HG03457 (cell line): ENCODE measurements at regions not wholly inside any gene's neighbourhood (a gene's known extent, or its start where the extent isn't known, plus 50 kb on each side); places are given as distances from the start of the nearest gene placed in this dataset.

ENCODE experiments used
- ATAC-seq: cut with Tn5 transposase; IDR thresholded peaks from one replicate; pipeline ENCODE4 v1.9.1; 2021; ENCODE audit warnings: moderate number of reproducible peaks; ENCODE audit not compliant: unreplicated experiment

DNA sequence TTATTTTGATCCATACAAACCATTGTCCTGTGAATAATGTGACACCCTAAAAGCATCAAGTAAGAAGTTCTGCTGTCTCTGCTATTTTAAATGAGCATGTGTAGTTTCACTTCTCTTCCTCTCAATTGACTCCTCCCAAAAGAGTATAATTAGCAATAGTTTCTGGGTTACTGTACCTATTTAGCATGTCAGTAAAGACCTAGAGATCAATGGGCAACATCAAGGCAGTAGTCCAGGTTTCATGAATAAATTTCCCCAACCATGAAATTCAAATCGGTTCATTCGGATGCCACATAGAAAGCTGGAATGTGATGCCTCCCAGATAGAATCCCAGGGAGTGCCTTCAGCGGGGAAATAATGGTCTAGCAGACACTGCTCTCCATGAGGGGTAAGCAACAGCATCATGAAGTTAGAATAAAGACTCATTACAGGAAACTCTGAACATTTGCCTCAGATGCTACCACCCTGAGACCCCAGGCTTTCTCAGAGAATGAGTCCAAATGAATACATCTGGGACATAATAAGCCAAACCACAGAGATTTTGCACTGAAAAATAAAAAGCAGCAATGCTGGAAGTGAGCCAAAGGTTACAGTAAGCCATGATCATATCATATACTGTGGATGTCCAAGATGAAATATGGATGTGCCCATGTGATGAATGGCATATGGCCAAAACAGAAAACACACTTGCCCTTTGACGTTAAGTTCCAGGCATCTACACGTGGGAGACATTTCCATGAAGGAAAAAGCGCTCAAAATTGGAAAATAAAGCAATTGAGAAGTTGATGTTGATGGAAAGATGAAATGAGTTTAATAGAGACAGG lies 1107.0 kb upstream of the SEMA6A start:
- ATAC-seq = no peak

- no peak for ATAC-seq
These were observed 1105.8 kb upstream of the SEMA6A start for GRCh38 chr5:117680426-117680825.

DNA sequence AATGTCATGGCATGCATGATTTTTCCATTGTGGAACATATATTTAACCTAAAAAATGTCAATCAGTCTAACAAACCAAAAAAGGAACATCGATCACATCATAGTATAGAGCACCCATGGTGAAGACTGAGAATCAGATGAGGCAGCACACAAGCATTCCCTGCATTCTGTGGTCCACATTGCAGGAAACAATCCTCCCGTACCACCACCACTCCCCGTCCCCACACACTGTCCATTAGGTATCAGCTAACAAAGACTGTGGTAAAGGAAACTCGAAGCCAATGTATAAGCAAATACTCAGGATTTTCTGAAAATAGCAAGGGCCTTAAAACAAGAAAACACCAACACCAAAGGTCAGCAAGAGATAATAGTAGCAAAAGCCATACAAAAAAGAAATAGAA lies 1104.4 kb upstream of the SEMA6A start:
- no peak for ATAC-seq

GRCh38 chr5:117675646-117676045 lies 1101.0 kb upstream of the SEMA6A start:
- no peak for ATAC-seq

DNA sequence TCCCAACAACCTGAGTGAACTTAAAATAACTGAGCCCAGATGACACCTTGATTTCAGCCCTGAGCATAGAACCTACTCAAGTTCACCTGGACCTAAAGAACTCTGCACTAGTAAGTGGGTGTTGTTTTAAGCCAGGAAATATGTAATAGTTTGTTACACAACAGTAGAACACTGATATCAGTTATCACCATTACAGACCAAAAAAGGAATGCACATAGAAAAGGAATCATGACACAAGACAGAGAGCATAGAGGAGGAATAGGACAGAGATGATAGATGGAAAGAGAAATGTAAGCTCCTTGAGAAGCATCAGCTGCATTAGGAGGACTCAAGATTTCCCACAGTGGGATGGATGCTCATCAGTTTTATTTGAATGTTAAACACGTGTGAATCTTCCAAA lies 1096.9 kb upstream of the SEMA6A start:
- ATAC-seq = no peak

- ATAC-seq = no peak
These were observed 1092.5 kb upstream of the SEMA6A start for GRCh38 chr5:117667105-117667504.

DNA sequence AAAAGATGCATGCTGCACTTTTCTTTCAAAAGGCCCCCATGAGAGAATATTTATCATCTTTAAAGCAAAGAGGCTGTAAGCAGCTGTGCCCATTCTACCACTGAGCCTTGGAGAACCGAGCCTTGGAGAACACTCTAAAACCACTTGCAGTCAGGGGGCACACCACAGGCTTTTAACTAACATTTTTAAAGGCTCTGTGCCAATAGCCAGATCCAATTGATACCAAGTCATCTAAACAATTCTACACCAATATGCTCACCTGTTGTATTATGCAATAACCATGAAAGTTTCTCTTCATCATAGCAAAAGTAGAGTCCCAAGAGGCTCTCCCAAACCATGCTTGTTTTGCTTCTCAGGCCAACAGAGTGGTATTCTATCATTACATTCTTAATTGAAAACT lies 1090.5 kb upstream of the SEMA6A start:
- ATAC-seq = no peak

DNA sequence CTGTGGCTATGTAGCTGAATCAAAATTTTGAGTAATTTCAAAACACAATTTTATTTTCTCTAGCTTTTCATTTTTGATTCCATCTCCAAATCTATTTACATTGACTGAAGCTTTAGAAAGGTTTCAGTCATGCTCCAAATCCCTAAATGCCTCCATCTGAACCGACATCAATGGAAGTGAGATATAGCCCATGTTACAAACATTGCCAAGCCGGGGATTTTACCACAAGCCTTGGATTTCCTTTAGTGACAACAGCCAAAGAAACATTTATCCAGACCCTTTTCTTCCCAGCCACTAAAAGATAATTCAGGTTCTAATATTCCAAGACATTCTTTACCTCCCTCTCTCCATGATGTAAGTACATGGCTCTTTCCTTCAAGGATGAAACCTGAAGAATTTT lies 1087.7 kb upstream of the SEMA6A start:
- ATAC-seq = no peak

- no peak for ATAC-seq
These were observed 1082.9 kb upstream of the SEMA6A start for GRCh38 chr5:117657541-117657940.

- no peak for ATAC-seq
These were observed 1078.3 kb upstream of the SEMA6A start for GRCh38 chr5:117652958-117653280.

- ATAC-seq = no peak
These were observed 1077.7 kb upstream of the SEMA6A start for GRCh38 chr5:117652036-117652957.

GRCh38 chr5:117649821-117650220 lies 1075.2 kb upstream of the SEMA6A start:
- no peak for ATAC-seq

DNA sequence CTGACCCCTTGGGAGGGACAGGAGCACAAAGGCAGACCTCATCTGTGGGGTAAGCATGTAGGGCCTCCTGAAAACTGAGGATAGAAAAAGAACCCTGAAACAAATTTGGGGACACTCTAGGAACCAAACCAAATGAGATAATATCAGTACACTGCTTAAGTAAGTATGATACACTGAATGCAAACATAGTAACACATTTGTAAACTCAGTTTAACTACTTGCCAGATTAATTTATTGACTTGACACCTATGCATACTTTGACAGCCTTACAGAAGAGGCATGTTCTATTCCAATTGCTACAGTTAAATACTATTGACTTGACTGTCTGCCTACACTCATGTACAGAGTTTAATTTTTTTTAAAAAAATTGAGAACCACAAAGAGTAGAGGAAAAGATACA lies 1070.8 kb upstream of the SEMA6A start:
- no peak for ATAC-seq

DNA sequence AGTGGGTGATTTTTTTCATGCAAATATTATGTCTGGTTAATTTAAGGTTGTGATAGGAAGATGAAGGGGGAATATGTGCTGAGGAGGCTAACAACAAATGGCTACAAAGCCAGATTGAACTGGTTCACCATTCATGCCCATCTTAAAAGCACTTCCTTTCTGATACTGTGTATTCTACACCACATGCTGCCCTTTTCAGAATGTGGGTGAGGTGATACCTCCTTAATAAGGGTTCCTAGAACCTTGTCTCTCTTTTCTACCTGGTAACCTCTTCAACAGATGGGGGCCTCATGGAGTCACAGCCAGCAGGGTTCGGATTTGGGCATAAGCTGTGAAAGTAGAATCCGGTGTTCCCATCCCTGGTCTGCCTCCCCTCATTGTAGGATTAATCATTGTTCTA lies 1064.0 kb upstream of the SEMA6A start:
- ATAC-seq = no peak

DNA sequence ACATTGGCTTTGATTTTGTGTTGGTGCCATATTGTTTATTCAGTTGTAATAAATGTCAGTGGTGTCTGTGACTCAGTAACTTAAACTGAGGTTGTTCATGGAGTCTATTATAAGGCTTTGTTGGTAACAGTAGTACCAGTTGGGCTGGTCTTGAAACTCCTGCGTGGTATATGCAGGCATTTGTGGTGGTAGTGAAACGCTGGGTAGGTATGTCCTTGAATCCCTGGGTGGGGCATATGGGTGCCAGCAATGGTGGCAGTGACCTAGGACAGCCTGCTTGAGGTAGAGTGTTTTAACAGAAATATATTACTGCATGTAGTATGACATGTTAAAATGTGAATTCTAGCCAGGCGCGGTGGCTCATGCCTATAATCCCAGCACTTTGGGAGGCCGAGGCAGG lies 1058.5 kb upstream of the SEMA6A start:
- no peak for ATAC-seq

- no peak for ATAC-seq
These were observed 1049.6 kb upstream of the SEMA6A start for GRCh38 chr5:117624201-117624600.

- ATAC-seq = no peak
These were observed 1048.6 kb upstream of the SEMA6A start for GRCh38 chr5:117623042-117623805.

- ATAC-seq = no peak
These were observed 1047.3 kb upstream of the SEMA6A start for GRCh38 chr5:117621921-117622320.

DNA sequence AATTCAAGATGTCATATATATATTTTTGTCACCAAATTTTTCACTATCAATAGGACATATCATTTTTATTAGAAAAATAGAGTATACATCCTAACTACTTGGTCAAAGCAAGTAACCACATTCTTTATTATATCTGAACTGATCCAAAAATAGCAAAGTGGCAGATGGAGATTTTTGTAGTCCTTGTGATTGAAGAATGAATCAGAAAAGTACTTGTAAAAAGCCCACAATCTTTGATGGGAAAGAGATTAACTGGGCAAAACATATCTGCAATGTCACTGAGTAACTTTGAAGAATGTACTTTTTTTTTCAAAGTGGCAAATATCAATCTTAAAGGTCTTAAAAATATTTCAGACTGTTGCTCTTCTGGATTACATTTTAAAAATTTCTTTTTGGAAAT lies 1040.6 kb upstream of the SEMA6A start:
- ATAC-seq = no peak

GRCh38 chr5:117614408-117614807 lies 1039.8 kb upstream of the SEMA6A start:
- ATAC-seq = no peak

- ATAC-seq = no peak
These were observed 1030.2 kb upstream of the SEMA6A start for GRCh38 chr5:117604845-117605244.
